ENCODE measurements at regions not wholly inside any gene's neighbourhood (a gene's known extent, or its start where the extent isn't known, plus 50 kb on each side); places are given as distances from the start of the nearest gene placed in this dataset.

- Histone ChIP-seq H3K4me3 (no peak overlapping the region), H3K4me1 (no peaks in the 10 kb centered on the region), H3K27me3 (no peaks in the 10 kb centered on the region), H3K9me3 (no peaks in the 10 kb centered on the region), H3K36me3 (ENCODE audit: low read depth, missing control alignments) (no peaks in the 10 kb centered on the region), H3K27ac (no peak overlapping the region)
- intact Hi-C loops (cut with DNase I; ENCODE audit: low total_unique reads): no loop called here
- TF ChIP-seq CTCF (IDR thresholded peaks at IDR 0.05) (no peak), POLR2A (IDR thresholded peaks at IDR 0.05) (no peak)
- no peak for DNase-seq
Observed at GRCh38 chr2:163515836-163516235, 220.0 kb downstream of the FIGN start.

DNA sequence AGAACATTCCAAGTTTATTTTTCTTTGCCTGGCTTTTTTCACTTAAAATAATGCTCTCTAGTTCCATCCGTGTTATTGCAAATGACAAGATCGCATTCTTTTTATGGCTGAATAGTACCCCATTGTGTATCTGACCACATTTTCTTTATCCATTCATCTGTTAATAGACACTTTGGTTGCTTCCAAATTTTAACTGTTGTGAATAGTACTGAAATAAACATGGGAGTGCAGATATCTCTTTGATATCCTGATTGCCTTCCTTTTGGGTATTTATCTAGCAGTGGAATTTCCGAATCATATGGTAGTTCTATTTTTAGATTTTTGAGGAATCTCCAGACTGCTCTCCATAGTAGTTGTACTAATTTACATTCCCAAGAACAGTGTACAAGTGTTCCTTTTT, 230.5 kb downstream of the FIGN start:
- Histone ChIP-seq H3K27ac (no peak overlapping the region), H3K27me3 (no peaks in the 10 kb centered on the region), H3K4me3 (no peak overlapping the region), H3K36me3 (ENCODE audit: low read depth, missing control alignments) (no peaks in the 10 kb centered on the region), H3K4me1 (no peaks in the 10 kb centered on the region), H3K9me3 (no peaks in the 10 kb centered on the region)
- intact Hi-C loops (cut with DNase I; ENCODE audit: low total_unique reads): no loop called here
- no peak for TF ChIP-seq POLR2A (IDR thresholded peaks at IDR 0.05)
- TF ChIP-seq CTCF (IDR thresholded peaks at IDR 0.05): no peak
- DNase-seq: no peak
- 72 to 80% methylated on average over 3 of the region's 3 CpGs for WGBS, 2 donors

- Histone ChIP-seq H3K36me3 (ENCODE audit: low read depth, missing control alignments) (no peaks in the 10 kb centered on the region), H3K27ac (no peak overlapping the region), H3K4me1 (no peaks in the 10 kb centered on the region), H3K9me3 (no peaks in the 10 kb centered on the region), H3K27me3 (no peaks in the 10 kb centered on the region), H3K4me3 (no peak overlapping the region)
- no peak for DNase-seq
- WGBS, 2 donors: 64 to 69% methylated on average over 13 of the region's 13 CpGs
- TF ChIP-seq CTCF (IDR thresholded peaks at IDR 0.05) (no peak), POLR2A (IDR thresholded peaks at IDR 0.05) (no peak)
- intact Hi-C loops (cut with DNase I; ENCODE audit: low total_unique reads): no loop called here
Observed at GRCh38 chr2:163493359-163494298, 242.2 kb downstream of the FIGN start.

DNA sequence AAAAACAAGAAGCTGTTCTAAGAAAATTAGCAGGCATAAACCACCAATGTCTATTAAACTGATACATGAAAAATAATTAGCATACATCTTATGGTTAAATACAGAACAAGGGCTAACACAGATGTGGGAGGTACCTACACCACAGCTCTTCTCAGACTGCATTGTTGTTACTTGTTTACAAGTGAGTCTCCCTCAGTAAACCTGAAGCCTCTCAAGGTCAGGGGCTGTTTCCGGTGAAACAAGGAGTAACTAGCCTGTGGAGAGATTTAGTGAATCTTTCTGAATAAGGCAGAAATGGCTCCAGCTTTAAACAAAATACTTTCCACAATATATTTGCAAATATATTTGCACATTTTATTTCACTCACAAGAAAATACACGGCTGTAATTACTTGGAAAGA, 244.0 kb downstream of the FIGN start:
- intact Hi-C loops (cut with DNase I; ENCODE audit: low total_unique reads): no loop called here
- no peaks in the 10 kb centered on the region for H3K4me1 ChIP-seq
- TF ChIP-seq POLR2A (IDR thresholded peaks at IDR 0.05): no peak
- no peaks in the 10 kb centered on the region for H3K9me3 ChIP-seq
- no peaks in the 10 kb centered on the region for H3K36me3 ChIP-seq (ENCODE audit: low read depth, missing control alignments)
- H3K27ac ChIP-seq: no peak overlapping the region
- no peak overlapping the region for H3K4me3 ChIP-seq
- no peak for DNase-seq
- 64 to 81% methylated on average over 2 of the region's 2 CpGs for WGBS, 2 donors
- H3K27me3 ChIP-seq: no peaks in the 10 kb centered on the region

DNA sequence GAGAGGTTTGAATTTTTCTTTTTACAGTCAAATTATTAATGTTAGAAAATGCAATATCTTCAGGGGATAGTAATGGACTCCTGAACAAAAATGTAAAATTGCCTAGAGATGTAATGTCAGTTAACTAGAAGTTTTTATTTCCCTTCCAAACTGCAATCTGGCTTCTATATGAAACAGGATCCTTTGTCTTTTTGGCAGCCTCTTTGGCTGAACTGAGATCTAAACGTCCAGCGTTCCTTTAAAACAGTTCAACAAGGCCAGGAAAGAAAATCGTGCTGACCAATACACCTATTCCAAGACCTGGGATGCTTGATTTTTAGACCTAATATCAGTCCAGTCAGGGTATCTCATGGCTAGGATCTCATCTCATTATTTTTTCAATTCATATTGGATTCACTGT, 245.5 kb downstream of the FIGN start:
- 57 to 66% methylated on average over 3 of the region's 3 CpGs for WGBS, 2 donors
- H3K27ac ChIP-seq: no peak overlapping the region
- no peaks in the 10 kb centered on the region for H3K27me3 ChIP-seq
- no peak overlapping the region for H3K4me3 ChIP-seq
- no peak for DNase-seq
- TF ChIP-seq POLR2A (IDR thresholded peaks at IDR 0.05) (no peak), CTCF (IDR thresholded peaks at IDR 0.05) (no peak)
- no peaks in the 10 kb centered on the region for H3K36me3 ChIP-seq (ENCODE audit: low read depth, missing control alignments)
- H3K9me3 ChIP-seq: no peaks in the 10 kb centered on the region
- H3K4me1 ChIP-seq: no peaks in the 10 kb centered on the region
- intact Hi-C loops (cut with DNase I; ENCODE audit: low total_unique reads): no loop called here
